ENCODE measurements at regions not wholly inside any gene's neighbourhood (a gene's known extent, or its start where the extent isn't known, plus 50 kb on each side); places are given as distances from the start of the nearest gene placed in this dataset.

GRCh38 chr18:22783662-22784076, 149.5 kb upstream of the RBBP8 start:
- Mint-ChIP-seq H3K27ac (no peak overlapping the region), H3K36me3 (ENCODE audit: low read depth) (no peaks in the 10 kb centered on the region), H3K4me3 (no peak overlapping the region), H3K27me3 (peaks cover 16% of the 10 kb centered on the region), H3K9me3 (no peaks in the 10 kb centered on the region), H3K4me1 (ENCODE audit: low read depth) (no peaks in the 10 kb centered on the region)

DNA sequence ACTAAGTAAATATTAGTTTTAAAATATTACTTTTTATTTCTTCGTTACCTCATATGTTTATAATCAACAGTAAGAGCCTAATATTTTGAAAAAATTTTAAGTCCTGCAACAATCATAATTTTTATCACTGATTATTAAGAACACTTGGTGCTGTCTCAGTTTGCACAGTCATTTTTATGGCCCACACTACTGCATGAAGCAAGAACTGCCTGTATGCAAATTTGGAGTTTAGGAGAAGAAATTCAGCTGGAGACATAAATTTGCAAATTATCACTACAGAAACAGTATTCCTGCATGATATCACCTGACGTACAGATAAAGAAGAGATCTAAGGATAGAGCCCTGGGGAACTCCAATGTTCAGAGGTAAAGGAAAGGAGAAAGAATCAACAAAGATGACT, 144.1 kb upstream of the RBBP8 start:
- Mint-ChIP-seq H3K36me3 (ENCODE audit: low read depth) (no peaks in the 10 kb centered on the region), H3K4me1 (ENCODE audit: low read depth) (no peaks in the 10 kb centered on the region), H3K4me3 (no peak overlapping the region), H3K9me3 (no peaks in the 10 kb centered on the region), H3K27ac (no peak overlapping the region), H3K27me3 (peaks cover 10% of the 10 kb centered on the region)

GRCh38 chr18:22789600-22789999, 143.5 kb upstream of the RBBP8 start:
- Mint-ChIP-seq H3K4me3 (no peak overlapping the region), H3K9me3 (no peaks in the 10 kb centered on the region), H3K27ac (no peak overlapping the region), H3K4me1 (ENCODE audit: low read depth) (no peaks in the 10 kb centered on the region), H3K36me3 (ENCODE audit: low read depth) (no peaks in the 10 kb centered on the region), H3K27me3 (peaks cover 10% of the 10 kb centered on the region)

DNA sequence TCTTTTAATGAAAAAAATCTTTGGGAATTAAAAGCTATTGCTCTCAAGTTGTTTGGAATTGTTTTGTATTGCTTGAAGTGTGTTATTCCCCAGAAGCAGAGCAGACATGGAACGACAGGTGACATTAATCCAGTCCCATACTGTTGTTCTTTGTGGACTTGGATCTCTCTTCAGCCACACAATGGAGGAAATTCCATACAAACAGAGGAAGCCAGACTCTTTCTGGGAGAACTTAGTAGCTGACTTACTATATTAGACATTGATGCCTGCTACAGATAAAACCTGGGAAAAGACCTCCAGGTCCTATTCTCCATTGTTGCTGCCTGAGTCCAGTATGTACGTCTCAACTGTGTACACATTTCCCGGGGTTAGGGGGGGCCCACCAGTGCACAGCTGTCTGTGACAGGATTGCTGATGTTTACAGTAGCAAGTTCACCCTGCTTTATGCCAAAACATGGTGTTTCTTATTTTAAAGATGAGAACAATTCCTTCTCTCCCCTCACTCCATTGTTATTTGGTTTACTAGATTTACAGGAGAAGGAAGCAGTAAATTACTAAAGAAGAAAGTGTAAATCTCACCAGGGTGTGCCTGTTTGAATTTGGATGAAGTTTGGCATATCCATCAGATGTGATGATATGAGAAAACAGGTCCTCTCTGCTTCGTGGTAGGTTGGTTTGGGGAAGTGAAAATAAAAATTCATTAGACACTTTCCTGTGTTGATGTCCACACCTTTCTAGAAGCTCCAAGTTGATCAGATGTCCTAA, 142.4 kb upstream of the RBBP8 start:
- H3K27ac Mint-ChIP-seq, result no peak overlapping the region
- no peaks in the 10 kb centered on the region for H3K4me1 Mint-ChIP-seq (ENCODE audit: low read depth)
- H3K9me3 Mint-ChIP-seq, result no peaks in the 10 kb centered on the region
- no peaks in the 10 kb centered on the region for H3K36me3 Mint-ChIP-seq (ENCODE audit: low read depth)
- no peak overlapping the region for H3K4me3 Mint-ChIP-seq
- peaks cover 4% of the 10 kb centered on the region for H3K27me3 Mint-ChIP-seq

GRCh38 chr18:22791310-22791610, 141.9 kb upstream of the RBBP8 start:
- H3K27me3 Mint-ChIP-seq, result peaks cover 3% of the 10 kb centered on the region
- no peak overlapping the region for H3K4me3 Mint-ChIP-seq
- no peaks in the 10 kb centered on the region for H3K36me3 Mint-ChIP-seq (ENCODE audit: low read depth)
- no peaks in the 10 kb centered on the region for H3K9me3 Mint-ChIP-seq
- no peaks in the 10 kb centered on the region for H3K4me1 Mint-ChIP-seq (ENCODE audit: low read depth)
- no peak overlapping the region for H3K27ac Mint-ChIP-seq

- no peaks in the 10 kb centered on the region for H3K4me1 Mint-ChIP-seq (ENCODE audit: low read depth)
- no peaks in the 10 kb centered on the region for H3K36me3 Mint-ChIP-seq (ENCODE audit: low read depth)
Measured at GRCh38 chr18:22796113-22796512, 137.0 kb upstream of the RBBP8 start.

DNA sequence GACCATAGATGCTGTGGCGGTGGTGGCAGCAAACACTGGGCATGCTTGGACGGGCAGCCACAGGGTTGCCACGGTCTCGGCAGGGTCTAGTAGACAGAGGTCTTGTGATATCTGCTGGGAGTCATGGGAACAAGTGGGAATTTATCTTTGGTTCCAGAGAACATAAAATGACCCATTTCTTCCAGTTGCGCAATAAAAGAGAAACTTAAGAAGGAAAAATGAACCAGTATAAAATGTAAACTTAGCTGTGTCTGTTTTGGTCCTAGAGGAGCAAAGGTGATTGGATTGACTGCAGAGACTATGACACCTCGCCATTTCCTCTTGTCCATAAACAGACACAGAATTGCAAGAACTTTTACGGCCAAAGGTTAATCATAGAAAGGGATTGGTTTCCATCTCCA, 132.6 kb upstream of the RBBP8 start:
- Mint-ChIP-seq H3K27me3 (peaks cover 4% of the 10 kb centered on the region), H3K4me1 (ENCODE audit: low read depth) (no peaks in the 10 kb centered on the region), H3K9me3 (no peaks in the 10 kb centered on the region), H3K36me3 (ENCODE audit: low read depth) (no peaks in the 10 kb centered on the region), H3K4me3 (no peak overlapping the region), H3K27ac (no peak overlapping the region)

More at GRCh38 chr18:22796113-22796512, 137.0 kb upstream of the RBBP8 start:
- Mint-ChIP-seq H3K4me3 (no peak overlapping the region), H3K9me3 (no peaks in the 10 kb centered on the region), H3K27me3 (peaks cover 7% of the 10 kb centered on the region), H3K27ac (no peak overlapping the region)

GRCh38 chr18:22813648-22814328, 119.3 kb upstream of the RBBP8 start:
- Mint-ChIP-seq H3K4me1 (ENCODE audit: low read depth) (no peaks in the 10 kb centered on the region), H3K27me3 (peaks cover 10% of the 10 kb centered on the region), H3K27ac (no peak overlapping the region), H3K36me3 (ENCODE audit: low read depth) (no peaks in the 10 kb centered on the region), H3K9me3 (no peaks in the 10 kb centered on the region), H3K4me3 (no peak overlapping the region)

DNA sequence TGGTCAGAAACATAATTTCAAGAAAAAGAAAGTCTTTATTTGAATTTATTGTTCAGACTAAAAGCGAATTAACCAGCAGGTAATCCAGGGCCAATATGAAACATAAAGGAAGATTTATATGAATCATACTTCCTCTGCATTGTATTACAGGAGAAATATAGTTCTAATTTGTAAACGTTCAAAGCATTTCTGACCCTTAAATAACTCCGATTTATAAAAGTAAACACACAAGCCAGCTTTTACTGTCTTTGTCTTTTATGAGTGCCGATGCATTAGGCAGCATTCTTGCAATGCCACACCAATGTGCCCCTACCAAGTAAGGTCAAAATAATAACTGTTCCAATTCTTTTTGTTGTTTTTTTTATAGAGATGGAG, 118.8 kb upstream of the RBBP8 start:
- H3K36me3 Mint-ChIP-seq (ENCODE audit: low read depth), result no peaks in the 10 kb centered on the region
- H3K27me3 Mint-ChIP-seq, result peaks cover 10% of the 10 kb centered on the region
- H3K27ac Mint-ChIP-seq, result no peak overlapping the region
- H3K9me3 Mint-ChIP-seq, result no peaks in the 10 kb centered on the region
- no peaks in the 10 kb centered on the region for H3K4me1 Mint-ChIP-seq (ENCODE audit: low read depth)
- no peak overlapping the region for H3K4me3 Mint-ChIP-seq

DNA sequence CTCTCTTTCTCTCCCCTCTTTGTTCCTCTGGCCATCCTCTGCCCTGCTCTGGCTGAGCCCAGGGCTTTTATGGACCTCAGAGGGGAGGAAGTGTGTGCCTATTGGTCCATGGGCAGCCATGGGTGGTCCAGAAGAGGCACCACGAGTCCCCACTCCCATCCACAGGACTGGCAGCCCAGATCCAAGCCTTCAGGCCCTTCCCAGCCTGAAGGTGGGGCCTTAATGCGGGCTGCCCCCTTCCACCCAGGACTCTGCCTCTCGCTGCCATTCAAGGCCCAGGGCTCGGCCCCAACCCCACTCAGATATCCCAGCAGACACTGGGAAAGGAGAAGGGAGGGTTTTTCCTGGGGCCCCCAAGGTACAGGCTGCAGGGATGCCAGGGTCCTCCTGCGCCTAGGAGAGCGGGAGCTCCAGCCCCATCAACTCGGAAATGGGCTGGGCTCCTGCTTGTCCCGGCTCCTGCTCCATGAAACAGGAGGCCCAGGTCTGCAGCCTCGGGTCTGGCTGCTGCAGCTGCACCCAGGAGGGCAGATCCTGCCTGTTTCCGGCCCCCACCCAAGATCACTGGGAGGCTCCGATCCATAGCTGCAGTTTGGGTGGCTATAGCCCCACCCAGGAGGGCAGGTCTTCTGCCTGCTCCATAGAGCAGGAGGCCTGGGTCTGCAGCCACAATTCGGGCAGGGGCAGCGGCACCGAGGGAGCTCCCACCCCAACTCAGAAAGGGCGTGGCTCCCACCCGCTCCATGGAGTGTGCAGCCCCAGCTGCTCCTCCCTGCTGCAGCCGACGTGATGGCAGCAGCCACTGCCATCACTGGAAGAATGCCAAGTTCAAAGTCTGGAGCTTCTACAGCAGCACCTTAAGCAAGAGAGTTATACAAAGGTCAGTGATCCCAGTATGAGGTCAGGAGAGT, 116.6 kb upstream of the RBBP8 start:
- no peak overlapping the region for H3K4me3 Mint-ChIP-seq
- no peak overlapping the region for H3K27ac Mint-ChIP-seq
- H3K27me3 Mint-ChIP-seq, result peaks cover 10% of the 10 kb centered on the region
- no peaks in the 10 kb centered on the region for H3K9me3 Mint-ChIP-seq
- no peaks in the 10 kb centered on the region for H3K36me3 Mint-ChIP-seq (ENCODE audit: low read depth)
- H3K4me1 Mint-ChIP-seq (ENCODE audit: low read depth), result no peaks in the 10 kb centered on the region

DNA sequence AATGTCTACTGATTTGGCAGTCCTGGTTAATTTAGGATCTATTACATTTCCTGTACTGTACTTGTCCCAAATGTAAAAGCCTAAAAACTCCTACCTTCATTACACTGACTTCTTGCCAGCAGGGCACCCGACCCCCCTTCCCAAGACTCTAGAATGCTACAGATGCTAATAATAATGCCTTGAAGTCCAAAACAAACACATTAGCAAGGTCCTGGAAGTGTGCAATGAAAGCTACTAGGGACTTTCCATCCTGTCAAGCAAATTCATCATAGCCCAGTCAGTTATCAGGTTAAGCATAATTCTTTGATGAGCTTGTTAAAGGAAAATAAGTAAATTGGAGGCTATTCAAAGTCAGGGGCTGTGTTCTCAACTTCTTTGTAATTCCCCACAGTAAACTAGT, 115.3 kb upstream of the RBBP8 start:
- Mint-ChIP-seq H3K36me3 (ENCODE audit: low read depth) (no peaks in the 10 kb centered on the region), H3K4me3 (no peak overlapping the region), H3K27me3 (peaks cover 3% of the 10 kb centered on the region), H3K9me3 (no peaks in the 10 kb centered on the region), H3K4me1 (ENCODE audit: low read depth) (no peaks in the 10 kb centered on the region), H3K27ac (no peak overlapping the region)

DNA sequence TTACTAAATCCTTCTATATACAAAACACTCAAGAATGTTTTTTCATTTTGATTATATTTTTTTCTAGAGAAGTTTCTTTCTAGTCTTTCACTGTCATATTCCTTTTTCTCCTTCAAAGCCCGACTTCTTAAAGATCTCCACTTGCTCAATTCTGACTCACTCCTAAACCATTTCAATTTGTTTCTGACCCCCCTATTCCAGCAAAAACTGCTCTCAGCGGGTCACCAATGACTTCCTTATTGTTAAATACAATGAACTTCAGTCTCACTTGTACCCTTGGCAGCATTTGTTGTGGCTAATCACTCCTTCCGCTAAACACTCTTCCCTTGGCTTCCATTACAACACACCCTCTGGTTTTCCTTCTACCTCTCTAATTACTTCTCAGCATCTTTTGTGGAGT, 111.1 kb upstream of the RBBP8 start:
- no peaks in the 10 kb centered on the region for H3K36me3 Mint-ChIP-seq (ENCODE audit: low read depth)
- no peaks in the 10 kb centered on the region for H3K4me1 Mint-ChIP-seq (ENCODE audit: low read depth)
- no peak overlapping the region for H3K4me3 Mint-ChIP-seq
- H3K27ac Mint-ChIP-seq, result no peak overlapping the region
- no peaks in the 10 kb centered on the region for H3K9me3 Mint-ChIP-seq
- H3K27me3 Mint-ChIP-seq, result peaks cover 11% of the 10 kb centered on the region

GRCh38 chr18:22822841-22823508, 110.2 kb upstream of the RBBP8 start:
- Mint-ChIP-seq H3K27ac (no peak overlapping the region), H3K4me3 (no peak overlapping the region), H3K9me3 (no peaks in the 10 kb centered on the region), H3K4me1 (ENCODE audit: low read depth) (no peaks in the 10 kb centered on the region), H3K36me3 (ENCODE audit: low read depth) (no peaks in the 10 kb centered on the region), H3K27me3 (peaks cover 13% of the 10 kb centered on the region)

GRCh38 chr18:22826726-22827125, 106.4 kb upstream of the RBBP8 start:
- Mint-ChIP-seq H3K27ac (no peak overlapping the region), H3K27me3 (peaks cover 17% of the 10 kb centered on the region), H3K36me3 (ENCODE audit: low read depth) (no peaks in the 10 kb centered on the region), H3K4me3 (no peak overlapping the region), H3K9me3 (no peaks in the 10 kb centered on the region), H3K4me1 (ENCODE audit: low read depth) (peaks cover 7% of the 10 kb centered on the region)

DNA sequence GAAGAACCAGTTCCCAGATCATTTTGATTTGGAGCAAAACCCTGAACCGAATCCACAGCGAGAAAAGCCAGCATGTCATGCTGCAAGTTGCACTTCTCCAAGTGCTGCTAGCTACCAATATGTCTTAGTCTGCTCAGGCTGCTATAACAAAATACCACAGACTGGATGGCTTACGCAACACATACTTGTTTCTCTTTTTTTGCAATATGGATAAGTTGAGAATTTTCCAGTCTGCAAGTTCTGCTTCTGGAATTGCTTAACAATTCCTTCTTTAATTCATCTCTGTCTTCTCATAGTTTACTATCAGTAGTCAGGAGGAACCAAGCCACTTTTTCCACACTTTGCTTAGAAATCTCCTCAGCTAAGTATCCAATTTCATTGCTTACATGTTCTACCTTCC, 105.9 kb upstream of the RBBP8 start:
- H3K27me3 Mint-ChIP-seq, result peaks cover 17% of the 10 kb centered on the region
- H3K36me3 Mint-ChIP-seq (ENCODE audit: low read depth), result no peaks in the 10 kb centered on the region
- no peak overlapping the region for H3K4me3 Mint-ChIP-seq
- H3K9me3 Mint-ChIP-seq, result no peaks in the 10 kb centered on the region
- H3K4me1 Mint-ChIP-seq (ENCODE audit: low read depth), result peaks cover 9% of the 10 kb centered on the region
- H3K27ac Mint-ChIP-seq, result no peak overlapping the region
